Muscle layer of duodenum (tissue), 2 donors: ENCODE measurements at regions not wholly inside any gene's neighbourhood (a gene's known extent, or its start where the extent isn't known, plus 50 kb on each side); places are given as distances from the start of the nearest gene placed in this dataset.

Experiments
- H3K27ac ChIP-seq: one replicate; pipeline ENCODE4 v1.7.0; 2013; ENCODE audit warnings: mild to moderate bottlenecking, low read length
- H3K27me3 ChIP-seq: one replicate; pipeline ENCODE4 v1.7.0; 2013; ENCODE audit warnings: low read depth, mild to moderate bottlenecking, control low read depth, low read length
- H3K36me3 ChIP-seq, 2 donors: one replicate each; pipeline ENCODE4 v1.7.0; 2013; ENCODE audit warnings: low read length in 2 of 2, control low read depth in 1 of 2, mild to moderate bottlenecking in 1 of 2; ENCODE audit not compliant: insufficient read depth in 2 of 2, control insufficient read depth in 1 of 2
- H3K4me1 ChIP-seq, 2 donors: one replicate each; pipeline ENCODE4 v1.7.0; 2013; ENCODE audit warnings: low read length in 2 of 2, mild to moderate bottlenecking in 2 of 2, control low read depth in 1 of 2, moderate library complexity in 1 of 2; ENCODE audit not compliant: insufficient read depth in 2 of 2, control insufficient read depth in 1 of 2
- H3K4me3 ChIP-seq, 2 donors: one replicate each; pipeline ENCODE4 v1.7.0; 2013; ENCODE audit warnings: low read length in 2 of 2, low read depth in 1 of 2, mild to moderate bottlenecking in 1 of 2
- H3K9me3 ChIP-seq, 2 donors: one replicate each; pipeline ENCODE4 v1.7.0; 2013; ENCODE audit warnings: low read length in 2 of 2, control low read depth in 1 of 2, mild to moderate bottlenecking in 1 of 2; ENCODE audit not compliant: control insufficient read depth in 1 of 2
- donor health status: healthy.

DNA sequence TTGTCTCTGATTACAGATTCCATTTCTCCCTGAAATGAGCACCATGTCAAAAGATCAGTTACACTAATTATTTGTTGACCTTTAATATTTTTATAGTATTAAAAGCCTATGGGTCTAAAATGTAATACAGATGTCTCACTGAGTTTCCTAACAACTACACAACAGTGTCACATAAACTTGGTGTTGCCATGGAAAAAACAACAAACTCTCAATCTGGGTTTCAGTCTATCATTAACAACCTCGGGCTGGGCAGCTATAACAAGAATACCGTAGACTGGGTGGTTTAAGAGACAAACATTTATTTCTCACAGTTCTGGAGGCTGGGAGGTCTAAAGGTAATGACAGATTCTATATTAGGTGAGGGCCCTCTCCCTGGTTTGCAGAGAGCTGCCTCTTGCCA is 407.1 kb downstream of the HNRNPD start:
- Histone ChIP-seq H3K36me3 (no peaks in the 10 kb centered on the region), H3K27ac (no peak overlapping the region), H3K27me3 (no peaks in the 10 kb centered on the region), H3K4me3 (no peak overlapping the region), H3K4me1 (no peaks in the 10 kb centered on the region), H3K9me3 (no peaks in the 10 kb centered on the region)

DNA sequence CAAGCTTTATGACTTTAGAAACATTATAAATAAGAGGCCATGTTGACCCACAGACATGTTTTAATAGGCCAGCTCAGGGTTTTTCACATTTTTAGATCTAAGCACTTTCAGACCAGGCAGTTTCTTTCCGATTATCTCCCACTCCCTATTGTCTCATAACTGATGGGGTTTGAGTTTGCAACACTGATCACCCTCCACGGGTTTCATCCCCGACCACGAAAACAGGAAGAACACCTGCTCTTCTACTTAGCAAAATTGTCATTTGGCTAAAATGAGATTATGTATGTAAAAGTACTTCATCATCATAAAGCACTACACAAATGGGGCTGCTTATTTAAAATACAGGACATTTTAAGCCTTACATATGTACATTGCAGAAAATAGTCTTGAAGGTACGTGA is 407.9 kb downstream of the HNRNPD start:
- Histone ChIP-seq H3K4me3 (no peak overlapping the region), H3K4me1 (no peaks in the 10 kb centered on the region), H3K36me3 (no peaks in the 10 kb centered on the region), H3K9me3 (no peaks in the 10 kb centered on the region), H3K27me3 (no peaks in the 10 kb centered on the region), H3K27ac (no peak overlapping the region)

DNA sequence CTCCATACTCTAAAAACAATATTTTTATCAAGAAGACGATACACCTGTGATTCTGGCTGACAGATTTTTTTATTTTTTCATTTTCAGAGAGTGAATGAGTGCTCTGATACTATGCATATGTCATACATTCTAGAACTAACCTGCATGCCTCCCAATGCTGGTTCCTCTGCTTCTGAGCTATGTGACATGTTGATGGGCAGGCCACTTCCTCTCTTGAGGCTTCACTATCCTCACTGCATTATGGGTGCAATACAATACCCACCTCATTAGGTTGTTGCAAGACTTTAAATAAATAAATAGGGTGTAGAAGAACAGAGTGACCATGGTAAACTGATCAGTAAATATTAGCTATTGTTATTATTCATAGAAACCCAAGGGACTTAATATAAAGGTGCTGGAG is 408.3 kb downstream of the HNRNPD start:
- H3K27ac ChIP-seq: no peak overlapping the region
- no peaks in the 10 kb centered on the region for H3K27me3 ChIP-seq
- no peak overlapping the region for H3K4me3 ChIP-seq
- no peaks in the 10 kb centered on the region for H3K36me3 ChIP-seq
- no peaks in the 10 kb centered on the region for H3K4me1 ChIP-seq
- no peaks in the 10 kb centered on the region for H3K9me3 ChIP-seq

DNA sequence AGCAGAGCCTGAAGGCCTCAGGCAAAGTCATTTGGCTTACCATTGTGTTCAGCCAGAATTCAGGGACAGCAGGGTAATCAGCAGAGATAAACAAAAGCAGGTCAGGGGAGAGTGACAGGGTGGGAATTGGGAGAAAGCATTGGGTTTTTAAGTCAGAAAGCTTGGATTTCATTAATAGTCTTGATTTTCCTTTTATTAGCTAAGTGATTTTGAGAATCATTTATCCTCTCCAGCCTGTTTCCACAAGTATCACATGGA is 410.1 kb downstream of the HNRNPD start:
- no peak overlapping the region for H3K27ac ChIP-seq
- no peaks in the 10 kb centered on the region for H3K27me3 ChIP-seq
- H3K9me3 ChIP-seq: no peaks in the 10 kb centered on the region
- H3K4me1 ChIP-seq: no peaks in the 10 kb centered on the region
- H3K36me3 ChIP-seq: no peaks in the 10 kb centered on the region
- no peak overlapping the region for H3K4me3 ChIP-seq

DNA sequence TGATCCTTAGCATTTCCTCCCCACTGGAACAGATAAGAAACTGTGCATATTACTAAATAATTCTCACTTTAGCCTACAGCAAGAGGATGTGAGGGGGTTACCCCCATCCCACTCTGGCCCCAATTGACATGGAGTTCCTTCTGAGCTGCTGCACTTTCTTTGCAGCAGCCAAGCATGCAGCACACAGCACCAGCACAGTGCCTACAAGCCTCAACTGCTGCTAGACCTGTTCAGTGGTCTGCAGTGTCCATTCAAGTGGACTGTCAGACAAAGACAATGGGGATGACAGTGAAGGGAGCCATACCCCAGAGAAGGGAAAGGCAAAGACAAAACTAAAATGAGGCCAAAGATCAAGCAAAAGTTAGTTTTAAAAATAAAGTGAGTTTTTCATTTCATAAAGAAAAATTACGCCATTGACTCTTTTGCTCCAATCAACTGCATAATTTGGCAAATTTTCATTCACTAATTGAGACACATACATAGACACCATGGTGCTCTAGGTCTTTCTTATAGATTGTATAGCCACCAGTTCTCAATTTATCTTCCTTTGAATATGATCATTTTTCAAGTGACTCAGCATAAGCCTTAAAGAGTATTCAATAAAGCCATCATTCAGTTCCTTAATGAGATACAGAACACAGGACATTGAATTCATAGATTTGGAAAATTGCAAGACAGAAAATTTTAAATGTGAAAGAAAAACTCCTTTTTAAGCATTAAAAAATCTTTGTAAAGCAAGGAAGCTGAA is 410.6 kb downstream of the HNRNPD start:
- H3K4me1 ChIP-seq: no peaks in the 10 kb centered on the region
- H3K27ac ChIP-seq: no peak overlapping the region
- no peak overlapping the region for H3K4me3 ChIP-seq
- H3K27me3 ChIP-seq: no peaks in the 10 kb centered on the region
- H3K9me3 ChIP-seq: no peaks in the 10 kb centered on the region
- H3K36me3 ChIP-seq: no peaks in the 10 kb centered on the region

DNA sequence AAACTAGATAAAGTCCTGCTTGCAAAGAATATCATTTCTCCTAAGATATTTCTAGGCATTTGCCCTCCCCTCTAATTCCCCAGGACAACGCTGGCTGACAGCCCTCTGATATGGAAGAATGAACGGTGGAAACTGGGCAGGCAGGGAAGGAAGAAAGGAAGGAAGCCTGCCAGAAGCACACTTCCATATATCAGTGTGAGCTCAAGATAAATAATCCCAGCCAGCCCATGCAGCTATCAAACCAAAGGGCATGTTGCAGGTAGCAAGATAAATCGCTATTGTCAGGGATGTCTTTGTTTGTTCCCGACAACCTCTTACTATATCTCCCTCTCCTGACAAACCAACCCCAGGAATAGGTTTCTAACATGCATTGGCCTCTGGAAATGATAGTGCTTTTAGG is 412.8 kb downstream of the HNRNPD start:
- Histone ChIP-seq H3K27me3 (no peaks in the 10 kb centered on the region), H3K4me1 (no peaks in the 10 kb centered on the region), H3K36me3 (no peaks in the 10 kb centered on the region), H3K27ac (no peak overlapping the region), H3K9me3 (no peaks in the 10 kb centered on the region), H3K4me3 (no peak overlapping the region)

DNA sequence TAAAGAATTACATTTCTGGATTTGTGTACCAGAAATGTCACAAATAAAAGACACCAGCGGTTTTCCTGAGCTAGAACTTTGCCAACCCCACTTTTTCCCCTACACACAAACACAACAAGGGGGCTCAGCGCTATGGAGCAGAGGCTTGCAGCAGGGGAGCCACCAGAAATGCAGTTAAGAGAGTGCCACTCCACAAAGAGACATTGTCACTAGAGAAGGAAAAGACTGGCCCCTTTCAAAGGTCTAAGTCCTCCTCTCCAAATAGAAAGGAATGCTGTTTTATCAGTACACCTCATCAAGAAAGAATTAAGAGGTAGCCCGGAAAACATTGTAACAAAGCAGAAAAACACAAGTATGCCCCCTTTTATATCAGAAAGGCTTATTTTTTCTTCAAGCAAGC is 419.5 kb downstream of the HNRNPD start:
- no peak overlapping the region for H3K4me3 ChIP-seq
- H3K9me3 ChIP-seq: no peaks in the 10 kb centered on the region
- no peaks in the 10 kb centered on the region for H3K4me1 ChIP-seq
- no peaks in the 10 kb centered on the region for H3K36me3 ChIP-seq
- H3K27me3 ChIP-seq: no peaks in the 10 kb centered on the region
- H3K27ac ChIP-seq: no peak overlapping the region

DNA sequence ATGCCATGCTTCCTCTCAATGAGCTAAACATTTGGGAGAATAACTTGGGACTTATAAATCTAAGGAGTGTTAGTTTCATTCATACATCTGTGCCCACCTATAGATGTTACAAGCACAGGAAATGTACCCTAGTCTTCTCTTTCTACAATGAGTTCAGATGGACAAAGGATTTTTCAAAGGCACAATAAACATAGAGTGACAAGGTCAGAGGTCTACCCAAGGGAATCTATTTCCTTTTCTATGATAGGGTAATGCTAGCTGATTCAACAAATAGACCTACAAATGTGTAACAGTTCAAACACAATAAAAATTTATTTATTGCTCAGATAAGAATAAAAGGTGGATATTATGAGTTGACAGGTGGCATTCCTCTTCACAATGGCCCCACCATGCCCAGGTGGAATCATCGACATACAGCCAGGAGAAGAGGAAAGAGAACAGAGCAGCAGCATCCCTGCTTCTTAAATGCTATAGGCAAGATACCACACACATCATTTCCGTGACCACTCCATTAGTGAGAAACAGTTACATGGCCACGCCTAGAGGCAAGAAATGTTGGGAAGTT is 421.8 kb downstream of the HNRNPD start:
- Histone ChIP-seq H3K4me3 (no peak overlapping the region), H3K9me3 (no peaks in the 10 kb centered on the region), H3K27ac (no peak overlapping the region), H3K4me1 (no peaks in the 10 kb centered on the region), H3K27me3 (no peaks in the 10 kb centered on the region), H3K36me3 (no peaks in the 10 kb centered on the region)

DNA sequence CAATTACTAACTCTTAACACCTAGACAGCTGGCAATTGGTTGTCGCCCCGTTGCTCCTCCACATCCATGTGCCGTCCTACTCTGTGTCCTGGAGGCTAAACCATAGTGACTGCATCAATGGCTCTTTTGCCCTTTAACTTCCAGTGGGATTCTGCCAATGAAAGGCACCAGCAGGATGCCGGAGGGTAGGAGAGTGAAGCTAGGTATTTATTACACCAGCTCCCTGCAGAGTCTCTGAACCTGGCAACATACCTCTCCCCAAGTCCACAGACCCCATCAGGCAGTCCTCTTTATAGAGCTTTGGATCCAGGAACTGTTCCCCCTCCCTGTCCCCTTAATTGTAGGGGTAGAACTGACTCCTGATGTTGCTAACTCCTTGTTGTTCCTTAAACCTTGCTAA is 426.8 kb downstream of the HNRNPD start:
- no peak overlapping the region for H3K4me3 ChIP-seq
- H3K27me3 ChIP-seq: no peaks in the 10 kb centered on the region
- no peaks in the 10 kb centered on the region for H3K4me1 ChIP-seq
- H3K27ac ChIP-seq: no peak overlapping the region
- no peaks in the 10 kb centered on the region for H3K9me3 ChIP-seq
- no peaks in the 10 kb centered on the region for H3K36me3 ChIP-seq

DNA sequence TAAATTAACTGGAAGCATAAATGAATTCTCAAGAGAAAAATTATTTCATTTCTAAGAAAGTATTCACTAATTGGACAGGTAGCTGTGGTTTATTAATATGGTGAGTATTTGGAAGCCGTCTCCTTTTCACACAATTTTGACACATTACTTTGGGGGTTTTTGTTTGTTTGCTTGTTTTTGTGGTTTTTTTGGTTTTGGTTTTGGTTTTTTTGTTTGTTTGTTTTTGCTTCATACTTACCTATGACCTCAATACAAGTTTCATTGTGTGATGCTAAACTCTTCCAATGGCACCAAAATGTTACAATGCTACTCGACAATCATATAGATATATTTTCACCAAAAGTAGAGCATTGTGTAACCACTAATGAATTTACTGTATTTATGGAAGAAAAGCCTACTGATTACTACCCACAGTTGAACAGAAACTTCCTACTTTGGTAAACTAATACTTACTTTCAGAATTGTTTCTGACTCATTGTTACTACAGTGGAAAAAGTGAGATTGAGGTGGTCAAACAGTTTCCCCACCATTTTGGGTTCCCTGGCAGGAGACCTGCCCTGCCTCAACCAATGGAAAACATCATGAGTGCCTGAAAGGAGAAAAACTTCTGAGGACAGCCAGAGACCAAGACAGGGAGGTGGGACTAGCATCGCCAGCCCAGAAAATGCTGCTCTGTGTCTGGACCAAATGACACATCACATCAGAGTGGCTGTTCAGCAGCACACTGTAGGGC is 443.1 kb downstream of the HNRNPD start:
- H3K27ac ChIP-seq: no peak overlapping the region
- no peaks in the 10 kb centered on the region for H3K27me3 ChIP-seq
- H3K4me1 ChIP-seq: no peaks in the 10 kb centered on the region
- H3K4me3 ChIP-seq: no peak overlapping the region
- H3K36me3 ChIP-seq: no peaks in the 10 kb centered on the region
- no peaks in the 10 kb centered on the region for H3K9me3 ChIP-seq

DNA sequence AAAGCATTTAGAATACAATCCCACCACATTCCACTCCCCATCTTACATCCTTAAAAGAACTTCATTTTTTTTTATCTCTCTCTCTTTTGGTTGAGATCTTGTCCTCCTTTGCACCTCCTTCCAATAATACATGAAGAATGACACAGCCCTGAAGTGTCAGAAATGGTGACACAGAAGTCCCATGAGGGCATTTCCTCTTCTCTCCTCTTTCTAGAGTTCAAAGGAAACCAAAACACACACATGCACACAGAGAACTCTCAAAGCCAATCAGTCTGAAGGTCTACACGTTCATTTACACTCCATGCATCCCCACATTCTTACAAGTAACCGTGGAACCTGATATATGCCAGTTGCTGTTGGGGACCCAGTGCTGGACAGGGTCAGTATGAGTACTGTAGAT is 450.7 kb downstream of the HNRNPD start:
- Histone ChIP-seq H3K27me3 (no peaks in the 10 kb centered on the region), H3K4me1 (no peaks in the 10 kb centered on the region), H3K4me3 (no peak overlapping the region), H3K36me3 (no peaks in the 10 kb centered on the region), H3K9me3 (no peaks in the 10 kb centered on the region), H3K27ac (no peak overlapping the region)

DNA sequence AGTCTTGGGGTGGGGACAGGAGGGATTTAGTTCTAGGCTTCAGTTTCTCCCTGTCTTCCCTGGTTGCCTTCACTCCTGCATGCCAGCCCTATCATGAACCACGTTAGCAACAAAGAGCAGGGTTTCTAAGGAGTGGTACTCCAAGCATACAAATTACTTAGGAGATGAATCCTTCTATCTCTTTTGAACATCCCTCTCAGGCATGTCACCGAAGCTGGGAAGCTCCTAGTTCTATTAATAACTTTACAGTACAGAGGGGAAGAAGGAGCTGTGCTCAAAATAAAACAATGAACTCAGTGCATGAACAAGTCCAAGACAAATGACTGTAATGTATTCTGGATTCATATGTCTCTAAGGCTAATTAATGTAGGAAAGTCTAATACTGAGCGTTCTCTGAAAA is 450.6 kb upstream of the RASGEF1B start:
- no peak overlapping the region for H3K27ac ChIP-seq
- no peaks in the 10 kb centered on the region for H3K4me1 ChIP-seq
- no peaks in the 10 kb centered on the region for H3K9me3 ChIP-seq
- H3K36me3 ChIP-seq: no peaks in the 10 kb centered on the region
- H3K4me3 ChIP-seq: no peak overlapping the region
- no peaks in the 10 kb centered on the region for H3K27me3 ChIP-seq
